BJ (cell line): ENCODE measurements at regions not wholly inside any gene's neighbourhood (a gene's known extent, or its start where the extent isn't known, plus 50 kb on each side); places are given as distances from the start of the nearest gene placed in this dataset.

Experiments used
- CTCF ChIA-PET: fragments of 350-600 bp; formaldehyde crosslinking; extraction: SDS; loops from one replicate; lab custom pipeline; 2021; ENCODE audit warnings: antibody characterized with exemption, inconsistent platforms; lab: Yijun Ruan, JAX
- POLR2A ChIA-PET: fragments of 300-600 bp; sonication (Branson Sonifier 250); formaldehyde crosslinking; extraction: SDS; loops from one replicate; lab custom pipeline; 2021; ENCODE audit warnings: antibody characterized with exemption; lab: Charles Lee
- DNase-seq: peaks from one replicate; pipeline ENCODE4 v3.0.0-alpha.2; 2011; ENCODE audit warnings: low read depth
- H3K27me3 ChIP-seq: 2 replicates; pipeline ENCODE4 v1.6.0; 2011; ENCODE audit warnings: low read length; ENCODE audit not compliant: control insufficient read depth, insufficient read depth
- H3K36me3 ChIP-seq: 2 replicates; pipeline ENCODE4 v1.5.1; 2011; ENCODE audit warnings: low read length; ENCODE audit not compliant: control insufficient read depth, insufficient read depth
- H3K4me3 ChIP-seq: 2 replicates; pipeline ENCODE4 v1.5.1; 2011; ENCODE audit warnings: low read depth, mild to moderate bottlenecking, control low read depth, low read length
- TF ChIP-seq, protein P1 (sequence below): IDR thresholded peaks from 2 replicates; pipeline ENCODE4 v1.5.1; 2011; ENCODE audit warnings: low read depth, mild to moderate bottlenecking, control low read depth, inconsistent platforms, low read length, moderate library complexity; ENCODE audit not compliant: insufficient read depth

DNA sequence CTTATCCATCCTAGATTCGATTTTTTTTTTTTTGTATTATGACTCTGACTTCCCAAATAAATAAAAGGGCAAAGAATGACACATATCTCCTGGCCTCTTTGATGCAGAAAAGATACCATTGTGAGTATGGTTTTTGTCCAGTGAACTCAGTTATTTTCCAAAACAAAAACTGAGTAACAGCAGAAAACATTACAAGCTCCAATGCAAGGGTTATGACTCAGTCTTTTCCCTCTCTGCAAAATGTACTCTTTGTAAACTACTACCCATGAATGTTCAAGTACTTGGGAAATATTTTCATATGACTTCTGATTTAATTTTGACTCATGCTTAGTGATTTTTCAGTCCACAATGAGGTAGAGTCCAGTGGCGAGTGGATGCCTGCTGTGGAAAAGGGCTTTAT is 355.3 kb downstream of the RNF144B start:
- TF ChIP-seq, protein P1, sequence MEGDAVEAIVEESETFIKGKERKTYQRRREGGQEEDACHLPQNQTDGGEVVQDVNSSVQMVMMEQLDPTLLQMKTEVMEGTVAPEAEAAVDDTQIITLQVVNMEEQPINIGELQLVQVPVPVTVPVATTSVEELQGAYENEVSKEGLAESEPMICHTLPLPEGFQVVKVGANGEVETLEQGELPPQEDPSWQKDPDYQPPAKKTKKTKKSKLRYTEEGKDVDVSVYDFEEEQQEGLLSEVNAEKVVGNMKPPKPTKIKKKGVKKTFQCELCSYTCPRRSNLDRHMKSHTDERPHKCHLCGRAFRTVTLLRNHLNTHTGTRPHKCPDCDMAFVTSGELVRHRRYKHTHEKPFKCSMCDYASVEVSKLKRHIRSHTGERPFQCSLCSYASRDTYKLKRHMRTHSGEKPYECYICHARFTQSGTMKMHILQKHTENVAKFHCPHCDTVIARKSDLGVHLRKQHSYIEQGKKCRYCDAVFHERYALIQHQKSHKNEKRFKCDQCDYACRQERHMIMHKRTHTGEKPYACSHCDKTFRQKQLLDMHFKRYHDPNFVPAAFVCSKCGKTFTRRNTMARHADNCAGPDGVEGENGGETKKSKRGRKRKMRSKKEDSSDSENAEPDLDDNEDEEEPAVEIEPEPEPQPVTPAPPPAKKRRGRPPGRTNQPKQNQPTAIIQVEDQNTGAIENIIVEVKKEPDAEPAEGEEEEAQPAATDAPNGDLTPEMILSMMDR: no peak
- Histone ChIP-seq H3K27me3 (no peaks in the 10 kb centered on the region), H3K4me3 (no peak overlapping the region), H3K36me3 (no peaks in the 10 kb centered on the region)
- DNase-seq: no peak
- ChIA-PET POLR2A (no interaction called here), CTCF (interaction anchor here (0.6 kb wide), 1 partner anchor 1172 kb away, joined by 3 read pairs; no protein-coding TSS in a partner anchor)

DNA sequence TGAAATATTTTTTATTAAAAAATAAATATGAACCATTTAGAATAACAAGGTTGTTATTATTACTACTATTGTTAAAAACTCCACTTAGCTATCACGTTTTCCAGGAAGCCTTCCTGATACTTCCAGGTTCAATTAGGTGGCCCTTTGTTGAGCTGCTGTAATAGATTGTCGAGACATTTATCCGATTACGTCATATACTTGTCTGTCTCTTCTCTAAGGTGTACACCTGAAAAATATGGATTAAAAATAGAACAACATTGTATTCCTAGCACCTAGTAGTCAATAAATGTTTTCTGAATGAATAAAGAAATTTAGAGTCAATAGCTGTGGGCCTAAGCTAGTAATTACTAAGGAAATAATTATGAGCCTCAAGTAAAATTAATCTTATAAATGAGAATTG is 359.6 kb downstream of the RNF144B start:
- H3K36me3 ChIP-seq: no peaks in the 10 kb centered on the region
- H3K4me3 ChIP-seq: no peak overlapping the region
- no peaks in the 10 kb centered on the region for H3K27me3 ChIP-seq
- ChIA-PET POLR2A (no interaction called here), CTCF (interaction anchor here (0.6 to 1.0 kb wide), 3 partner anchors 173 to 1310 kb away, joined by 3 read pairs; no protein-coding TSS in a partner anchor)
- TF ChIP-seq, protein P1: no peak
- DNase-seq: no peak

DNA sequence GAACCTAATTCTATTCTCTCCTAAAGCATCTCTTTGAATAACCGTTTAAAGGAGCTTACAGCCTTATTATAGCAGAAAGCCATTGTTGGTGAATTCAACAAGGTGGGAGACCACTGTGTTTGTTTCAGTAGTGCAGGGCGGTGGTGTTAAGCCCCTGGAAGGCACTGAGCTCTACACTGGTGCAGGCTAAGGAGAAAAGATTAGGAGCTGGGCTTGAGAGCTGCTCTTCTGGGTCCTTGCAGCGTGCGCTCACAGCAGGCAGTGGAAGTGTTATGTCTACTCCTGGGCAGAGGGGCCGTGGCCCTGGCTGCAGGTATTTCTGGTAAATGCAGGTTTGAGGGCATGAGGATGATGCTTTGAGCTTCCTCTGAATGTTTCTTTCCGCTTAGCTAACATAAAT is 361.2 kb downstream of the RNF144B start:
- no peak for DNase-seq
- ChIA-PET CTCF (interaction anchor here (1.0 to 1.1 kb wide), 2 partner anchors 1104 to 1311 kb away, joined by 3 to 5 read pairs; no protein-coding TSS in a partner anchor), POLR2A (no interaction called here)
- Histone ChIP-seq H3K4me3 (no peak overlapping the region), H3K27me3 (no peaks in the 10 kb centered on the region), H3K36me3 (no peaks in the 10 kb centered on the region)
- TF ChIP-seq, protein P1: no peak

GRCh38 chr6:18752278-18753068 is 365.3 kb downstream of the RNF144B start:
- TF ChIP-seq, protein P1: no peak
- no peak for DNase-seq
- no peaks in the 10 kb centered on the region for H3K27me3 ChIP-seq

GRCh38 chr6:18753076-18753475 is 365.9 kb downstream of the RNF144B start:
- POLR2A ChIA-PET: no interaction called here
- no peaks in the 10 kb centered on the region for H3K27me3 ChIP-seq
- CTCF ChIA-PET: no interaction called here

More at GRCh38 chr6:18752278-18753068, 365.3 kb downstream of the RNF144B start:
- H3K36me3 ChIP-seq: no peaks in the 10 kb centered on the region
- ChIA-PET CTCF (no interaction called here), POLR2A (no interaction called here)
- no peak overlapping the region for H3K4me3 ChIP-seq

More at GRCh38 chr6:18753076-18753475, 365.9 kb downstream of the RNF144B start:
- Histone ChIP-seq H3K4me3 (no peak overlapping the region), H3K36me3 (no peaks in the 10 kb centered on the region)
- no peak for DNase-seq
- TF ChIP-seq, protein P1: no peak
